Bronchial epithelial cell (primary cell): ENCODE measurements at regions not wholly inside any gene's neighbourhood (a gene's known extent, or its start where the extent isn't known, plus 50 kb on each side); places are given as distances from the start of the nearest gene placed in this dataset.

Experiments
- DNase-seq: peaks from one replicate; pipeline ENCODE4 v3.0.0-alpha.2; 2010; ENCODE audit warnings: low read depth
- FAIRE-seq: peaks from 2 replicates; lab custom pipeline; 2011; peaks lifted over from hg19 to GRCh38; lab: Jason Lieb, UNC
- H3K27me3 ChIP-seq: 2 replicates; pipeline ENCODE4 v1.5.1; 2011; ENCODE audit warnings: low read length; ENCODE audit not compliant: control insufficient read depth, insufficient read depth
- H3K36me3 ChIP-seq: 2 replicates; pipeline ENCODE4 v1.5.1; 2011; ENCODE audit warnings: low read length; ENCODE audit not compliant: control insufficient read depth, insufficient read depth
- H3K4me3 ChIP-seq: 2 replicates; pipeline ENCODE4 v1.5.1; 2011; ENCODE audit warnings: mild to moderate bottlenecking, low read depth, low read length, control low read depth
- TF ChIP-seq, protein P1 (sequence below): IDR thresholded peaks from 2 replicates; pipeline ENCODE4 v1.5.1; 2011; ENCODE audit warnings: mild to moderate bottlenecking, moderate library complexity, low read length, control low read depth, inconsistent platforms; ENCODE audit not compliant: insufficient read depth, severe bottlenecking

DNA sequence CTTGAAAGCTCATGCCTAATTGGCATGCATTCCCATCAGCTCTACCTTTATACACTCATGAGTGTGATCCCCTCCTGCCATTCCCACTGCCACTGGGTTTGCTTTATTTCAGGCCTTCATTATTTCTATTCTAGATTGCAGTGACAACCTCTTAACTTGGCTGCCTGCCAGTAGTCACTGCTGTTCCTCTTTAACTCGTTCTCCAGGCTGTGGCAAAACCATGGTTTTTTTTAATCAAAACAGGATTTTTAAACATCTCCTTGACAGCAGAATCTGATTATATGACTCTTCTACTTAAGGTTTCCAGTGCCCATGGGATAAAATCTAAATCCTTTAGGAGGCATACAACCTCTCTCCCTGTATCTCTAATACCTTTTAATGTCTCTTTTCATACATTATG is 223.7 kb upstream of the PCDH15 start:
- Histone ChIP-seq H3K27me3 (no peaks in the 10 kb centered on the region), H3K36me3 (no peaks in the 10 kb centered on the region), H3K4me3 (no peak overlapping the region)
- FAIRE-seq (no peak), DNase-seq (no peak)
- TF ChIP-seq, protein P1, sequence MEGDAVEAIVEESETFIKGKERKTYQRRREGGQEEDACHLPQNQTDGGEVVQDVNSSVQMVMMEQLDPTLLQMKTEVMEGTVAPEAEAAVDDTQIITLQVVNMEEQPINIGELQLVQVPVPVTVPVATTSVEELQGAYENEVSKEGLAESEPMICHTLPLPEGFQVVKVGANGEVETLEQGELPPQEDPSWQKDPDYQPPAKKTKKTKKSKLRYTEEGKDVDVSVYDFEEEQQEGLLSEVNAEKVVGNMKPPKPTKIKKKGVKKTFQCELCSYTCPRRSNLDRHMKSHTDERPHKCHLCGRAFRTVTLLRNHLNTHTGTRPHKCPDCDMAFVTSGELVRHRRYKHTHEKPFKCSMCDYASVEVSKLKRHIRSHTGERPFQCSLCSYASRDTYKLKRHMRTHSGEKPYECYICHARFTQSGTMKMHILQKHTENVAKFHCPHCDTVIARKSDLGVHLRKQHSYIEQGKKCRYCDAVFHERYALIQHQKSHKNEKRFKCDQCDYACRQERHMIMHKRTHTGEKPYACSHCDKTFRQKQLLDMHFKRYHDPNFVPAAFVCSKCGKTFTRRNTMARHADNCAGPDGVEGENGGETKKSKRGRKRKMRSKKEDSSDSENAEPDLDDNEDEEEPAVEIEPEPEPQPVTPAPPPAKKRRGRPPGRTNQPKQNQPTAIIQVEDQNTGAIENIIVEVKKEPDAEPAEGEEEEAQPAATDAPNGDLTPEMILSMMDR, result no peak

DNA sequence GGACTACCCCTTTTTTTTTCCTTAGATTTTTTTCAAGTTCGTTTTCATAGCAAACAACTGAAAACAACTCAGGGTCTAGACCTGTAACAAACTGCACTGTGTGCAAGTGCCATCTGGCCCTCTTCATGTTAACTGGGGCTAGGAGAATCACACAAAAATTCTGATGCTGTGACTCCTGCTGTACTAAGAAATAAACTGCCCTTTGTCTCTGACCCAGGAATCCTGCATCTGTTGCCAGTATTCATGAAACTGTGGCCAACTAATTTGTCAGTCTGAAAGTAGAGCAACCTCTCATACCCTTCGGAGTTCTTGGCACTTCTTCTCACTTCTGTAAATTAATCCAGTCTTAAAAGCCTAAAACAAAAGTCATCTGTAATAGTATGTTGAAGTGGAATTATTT is 218.4 kb upstream of the PCDH15 start:
- DNase-seq (no peak), FAIRE-seq (no peak)
- Histone ChIP-seq H3K27me3 (no peaks in the 10 kb centered on the region), H3K4me3 (no peak overlapping the region), H3K36me3 (no peaks in the 10 kb centered on the region)
- TF ChIP-seq, protein P1, result no peak

DNA sequence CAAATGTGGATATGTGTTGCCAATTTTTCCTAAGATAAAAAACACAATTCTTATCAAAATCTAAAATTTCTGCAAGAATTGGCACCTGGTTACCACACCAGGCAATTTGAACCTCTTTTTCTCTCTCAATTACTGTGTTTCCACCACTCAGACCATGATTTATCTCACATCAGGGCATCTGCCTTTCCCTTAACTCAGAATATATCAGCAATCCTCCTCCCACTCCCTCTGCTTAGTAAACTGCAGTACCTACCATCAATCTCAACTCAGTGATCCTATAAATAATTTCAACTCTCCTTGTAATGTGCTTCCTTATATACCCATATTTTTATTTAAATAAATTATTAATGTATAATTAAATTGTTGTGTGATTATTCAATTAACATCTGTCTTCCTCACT is 212.3 kb upstream of the PCDH15 start:
- FAIRE-seq (no peak), DNase-seq (no peak)
- TF ChIP-seq, protein P1, result no peak
- Histone ChIP-seq H3K4me3 (no peak overlapping the region), H3K36me3 (no peaks in the 10 kb centered on the region), H3K27me3 (no peaks in the 10 kb centered on the region)

DNA sequence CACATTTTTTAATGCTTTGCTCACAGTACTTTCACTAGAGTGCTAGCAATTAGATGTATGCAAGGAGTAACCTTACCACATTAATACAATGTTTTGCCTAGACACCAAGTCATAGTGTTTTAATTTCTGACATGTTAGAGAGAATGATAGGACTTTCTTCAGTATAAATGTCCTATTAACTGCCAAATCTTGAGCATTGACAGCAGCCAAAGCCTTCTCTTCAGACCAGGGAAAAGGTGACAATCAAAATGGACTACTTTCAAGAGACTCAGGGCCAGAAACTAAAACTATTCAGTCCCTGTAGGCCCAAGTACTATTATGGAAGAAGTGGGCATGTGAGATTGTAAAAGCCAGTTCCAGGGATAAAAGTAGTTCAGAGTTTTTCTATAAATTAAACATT is 201.4 kb upstream of the PCDH15 start:
- FAIRE-seq (no peak), DNase-seq (no peak)
- Histone ChIP-seq H3K27me3 (no peaks in the 10 kb centered on the region), H3K4me3 (no peak overlapping the region), H3K36me3 (no peaks in the 10 kb centered on the region)
- TF ChIP-seq, protein P1, result no peak

DNA sequence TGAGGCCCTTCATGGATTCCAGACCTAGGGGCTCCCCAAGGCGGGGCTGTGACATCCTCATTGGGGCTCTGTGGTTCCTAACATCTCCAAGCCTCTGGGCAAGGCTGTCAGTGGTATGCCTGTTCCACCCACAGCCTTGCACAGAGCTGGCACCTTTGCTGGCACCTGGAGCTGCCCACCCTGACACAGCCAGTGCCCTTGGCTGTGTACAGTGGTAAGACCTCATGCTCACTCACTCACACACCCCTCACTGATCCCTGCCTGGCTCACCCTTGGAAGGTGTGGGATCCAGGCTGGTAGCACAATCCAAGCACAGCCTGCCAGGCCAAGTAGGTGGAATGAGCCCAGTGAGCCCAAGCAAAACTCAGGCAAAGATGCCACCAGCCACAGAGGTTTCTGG is 200.4 kb upstream of the PCDH15 start:
- DNase-seq (no peak), FAIRE-seq (no peak)
- Histone ChIP-seq H3K4me3 (no peak overlapping the region), H3K27me3 (no peaks in the 10 kb centered on the region), H3K36me3 (no peaks in the 10 kb centered on the region)
- TF ChIP-seq, protein P1, result no peak

DNA sequence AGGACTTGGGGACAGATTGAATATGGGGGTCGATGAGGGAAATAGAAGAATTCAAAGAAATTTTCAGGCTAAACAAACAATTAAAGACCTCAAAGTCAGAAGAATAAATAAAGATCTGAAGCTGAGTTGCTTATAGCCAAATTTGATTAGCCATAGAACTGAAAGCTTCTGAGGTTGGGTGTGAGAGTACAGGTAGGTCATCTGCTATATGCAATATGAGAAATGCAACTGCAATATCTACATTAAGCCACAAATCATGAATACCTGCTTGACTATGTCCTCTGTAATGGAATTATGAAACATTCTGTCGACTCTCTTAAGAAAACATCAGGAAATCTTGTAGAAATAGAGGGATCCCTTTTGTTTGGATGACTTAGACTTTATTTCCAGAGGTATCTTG is 192.1 kb upstream of the PCDH15 start:
- Histone ChIP-seq H3K4me3 (no peak overlapping the region), H3K27me3 (no peaks in the 10 kb centered on the region), H3K36me3 (no peaks in the 10 kb centered on the region)
- DNase-seq, result no peak
- TF ChIP-seq, protein P1, result no peak
- no peak for FAIRE-seq
